ENCODE measurements at regions not wholly inside any gene's neighbourhood (a gene's known extent, or its start where the extent isn't known, plus 50 kb on each side); places are given as distances from the start of the nearest gene placed in this dataset.

DNA sequence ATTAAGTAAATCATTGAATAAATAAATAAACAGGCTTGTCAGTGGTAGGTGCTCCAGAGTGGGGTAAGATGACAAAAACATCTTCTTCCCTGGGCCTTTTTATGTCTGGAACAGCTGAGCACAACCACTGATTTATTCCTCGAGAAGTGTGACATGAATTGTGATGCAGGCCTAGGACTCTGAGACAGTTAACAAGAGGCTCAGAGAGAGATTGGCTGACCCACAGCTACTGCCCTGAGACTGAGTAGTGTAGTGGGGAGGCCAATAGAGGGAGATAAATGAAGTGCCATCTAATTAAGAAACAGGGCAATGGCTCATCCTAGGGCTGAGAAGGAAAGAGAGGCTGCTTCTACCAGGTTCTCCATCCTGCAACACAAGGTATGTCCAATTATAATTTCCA, 369.3 kb upstream of the TRPC7 start:
- 77 to 89% methylated on average over 1 of the region's 1 CpG for WGBS, 2 donors
- Histone ChIP-seq H3K4me3 (no peak overlapping the region), H3K4me1 (peaks cover 0 to 5% (median 0%) of the 10 kb centered on the region in 4 donors), H3K36me3 (no peaks in the 10 kb centered on the region), H3K27me3 (no peaks in the 10 kb centered on the region), H3K9me3 (no peaks in the 10 kb centered on the region), H3K27ac (no peak overlapping the region)
- no peak for TF ChIP-seq EP300 (IDR thresholded peaks at IDR 0.05)
- no peak for TF ChIP-seq POLR2A (IDR thresholded peaks at IDR 0.05)
- no peak for TF ChIP-seq CTCF (IDR thresholded peaks at IDR 0.05)
- DNase-seq (ENCODE audit: low spot score in 2 of 2): no peak

- Histone ChIP-seq H3K27ac (no peak overlapping the region), H3K4me1 (peaks cover 0 to 5% (median 0%) of the 10 kb centered on the region in 4 donors), H3K9me3 (no peaks in the 10 kb centered on the region), H3K27me3 (no peaks in the 10 kb centered on the region), H3K4me3 (no peak overlapping the region), H3K36me3 (no peaks in the 10 kb centered on the region)
- DNase-seq (ENCODE audit: low spot score in 2 of 2): no peak
- TF ChIP-seq EP300 (IDR thresholded peaks at IDR 0.05) (no peak), CTCF (IDR thresholded peaks at IDR 0.05) (no peak), POLR2A (IDR thresholded peaks at IDR 0.05) (no peak)
- 79 to 91% methylated on average over 1 of the region's 1 CpG for WGBS, 2 donors
Observed at GRCh38 chr5:136732751-136733150, 367.4 kb upstream of the TRPC7 start.

GRCh38 chr5:136731241-136731900, 366.0 kb upstream of the TRPC7 start:
- Histone ChIP-seq H3K9me3 (no peaks in the 10 kb centered on the region), H3K4me3 (no peak overlapping the region), H3K27ac (no peak overlapping the region), H3K4me1 (peaks cover 0 to 5% (median 0%) of the 10 kb centered on the region in 4 donors), H3K36me3 (no peaks in the 10 kb centered on the region), H3K27me3 (no peaks in the 10 kb centered on the region)
- no peak for DNase-seq (ENCODE audit: low spot score in 2 of 2)
- TF ChIP-seq POLR2A (IDR thresholded peaks at IDR 0.05) (no peak), CTCF (IDR thresholded peaks at IDR 0.05) (no peak), EP300 (IDR thresholded peaks at IDR 0.05) (no peak)
- 69 to 70% methylated on average over 3 of the region's 3 CpGs for WGBS, 2 donors

- no peak for TF ChIP-seq POLR2A (IDR thresholded peaks at IDR 0.05)
- no peak for TF ChIP-seq EP300 (IDR thresholded peaks at IDR 0.05)
- no peak for TF ChIP-seq CTCF (IDR thresholded peaks at IDR 0.05)
- WGBS, 2 donors: 62 to 63% methylated on average over 3 of the region's 3 CpGs
- DNase-seq (ENCODE audit: low spot score in 2 of 2): no peak
- Histone ChIP-seq H3K9me3 (no peaks in the 10 kb centered on the region), H3K36me3 (no peaks in the 10 kb centered on the region), H3K4me1 (peaks cover 0 to 5% (median 0%) of the 10 kb centered on the region in 4 donors), H3K27ac (no peak overlapping the region), H3K27me3 (no peaks in the 10 kb centered on the region), H3K4me3 (no peak overlapping the region)
Observed at GRCh38 chr5:136730426-136730825, 365.1 kb upstream of the TRPC7 start.

GRCh38 chr5:136729901-136730355, 364.6 kb upstream of the TRPC7 start:
- Histone ChIP-seq H3K4me3 (no peak overlapping the region), H3K4me1 (peaks cover 0 to 5% (median 0%) of the 10 kb centered on the region in 4 donors), H3K9me3 (no peaks in the 10 kb centered on the region), H3K36me3 (no peaks in the 10 kb centered on the region), H3K27me3 (no peaks in the 10 kb centered on the region), H3K27ac (no peak overlapping the region)
- TF ChIP-seq POLR2A (IDR thresholded peaks at IDR 0.05) (no peak), EP300 (IDR thresholded peaks at IDR 0.05) (no peak), CTCF (IDR thresholded peaks at IDR 0.05) (no peak)
- no peak for DNase-seq (ENCODE audit: low spot score in 2 of 2)
- WGBS, 2 donors: 67 to 70% methylated on average over 4 of the region's 4 CpGs

Measured in tibial nerve (tissue), 4 donors.